ENCODE measurements at regions not wholly inside any gene's neighbourhood (a gene's known extent, or its start where the extent isn't known, plus 50 kb on each side); places are given as distances from the start of the nearest gene placed in this dataset.

DNA sequence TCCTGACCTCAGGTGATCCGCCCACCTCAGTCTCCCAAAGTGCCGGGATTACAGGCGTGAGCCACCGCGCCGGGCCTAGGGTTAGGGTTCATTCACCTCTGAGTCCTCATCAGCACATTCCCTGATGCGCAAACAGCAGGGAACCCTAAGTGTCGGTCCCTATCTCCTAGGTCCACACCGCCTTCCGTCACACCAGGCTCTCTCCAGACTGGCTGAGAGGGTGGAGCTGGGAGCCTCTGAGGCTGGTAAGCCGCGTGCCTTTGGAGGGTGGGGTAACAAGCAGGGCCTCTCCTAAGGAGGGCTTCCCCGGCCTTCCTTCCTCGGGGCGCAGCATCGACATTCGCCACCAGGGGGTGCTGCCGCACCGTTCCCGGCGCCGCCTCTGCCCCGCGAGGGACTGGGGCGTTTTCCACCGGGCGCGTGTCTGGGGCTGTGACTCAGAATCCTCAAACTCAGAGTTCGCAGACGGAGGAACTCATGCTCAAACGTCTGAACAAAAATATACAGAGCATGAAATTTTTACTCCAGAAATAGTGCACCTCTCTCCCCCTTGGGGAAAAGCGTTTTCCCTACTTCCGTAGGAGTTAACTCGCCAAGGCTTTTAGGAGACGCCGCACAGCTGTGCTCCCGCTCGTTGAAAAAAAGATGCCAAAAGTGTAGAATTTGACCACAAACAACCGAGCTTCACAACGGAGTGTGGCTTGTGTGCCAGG, 63.9 kb upstream of the ASAP2 start (continued):
- TF ChIP-seq, protein P1, sequence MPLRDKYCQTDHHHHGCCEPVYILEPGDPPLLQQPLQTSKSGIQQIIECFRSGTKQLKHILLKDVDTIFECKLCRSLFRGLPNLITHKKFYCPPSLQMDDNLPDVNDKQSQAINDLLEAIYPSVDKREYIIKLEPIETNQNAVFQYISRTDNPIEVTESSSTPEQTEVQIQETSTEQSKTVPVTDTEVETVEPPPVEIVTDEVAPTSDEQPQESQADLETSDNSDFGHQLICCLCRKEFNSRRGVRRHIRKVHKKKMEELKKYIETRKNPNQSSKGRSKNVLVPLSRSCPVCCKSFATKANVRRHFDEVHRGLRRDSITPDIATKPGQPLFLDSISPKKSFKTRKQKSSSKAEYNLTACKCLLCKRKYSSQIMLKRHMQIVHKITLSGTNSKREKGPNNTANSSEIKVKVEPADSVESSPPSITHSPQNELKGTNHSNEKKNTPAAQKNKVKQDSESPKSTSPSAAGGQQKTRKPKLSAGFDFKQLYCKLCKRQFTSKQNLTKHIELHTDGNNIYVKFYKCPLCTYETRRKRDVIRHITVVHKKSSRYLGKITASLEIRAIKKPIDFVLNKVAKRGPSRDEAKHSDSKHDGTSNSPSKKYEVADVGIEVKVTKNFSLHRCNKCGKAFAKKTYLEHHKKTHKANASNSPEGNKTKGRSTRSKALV (CRISPR knock-in tag; IDR thresholded peaks at IDR 0.05): peak; percentile 79
- no peak for TF ChIP-seq TAF1 (CRISPR knock-in tag; IDR thresholded peaks at IDR 0.05)
- TF ChIP-seq NFE2L1 (CRISPR knock-in tag; IDR thresholded peaks at IDR 0.05; ENCODE audit: borderline replicate concordance): no peak
- no peak for TF ChIP-seq JARID2 (CRISPR knock-in tag; IDR thresholded peaks at IDR 0.05; ENCODE audit: insufficient replicate concordance)
- TF ChIP-seq, protein P2, sequence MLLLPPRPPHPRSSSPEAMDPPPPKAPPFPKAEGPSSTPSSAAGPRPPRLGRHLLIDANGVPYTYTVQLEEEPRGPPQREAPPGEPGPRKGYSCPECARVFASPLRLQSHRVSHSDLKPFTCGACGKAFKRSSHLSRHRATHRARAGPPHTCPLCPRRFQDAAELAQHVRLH (CRISPR knock-in tag; IDR thresholded peaks at IDR 0.05; ENCODE audit: borderline replicate concordance, low read depth): peak; percentile 84; the same call in 1 of the 2 replicates
- TF ChIP-seq NR2F1 (CRISPR knock-in tag; IDR thresholded peaks at IDR 0.05): peak; percentile 7 to 49; a peak in 2 of 4 replicates
- TF ChIP-seq SAP130 (CRISPR knock-in tag; IDR thresholded peaks at IDR 0.05; ENCODE audit: low read depth): peak; percentile 67
- TF ChIP-seq, protein P3, sequence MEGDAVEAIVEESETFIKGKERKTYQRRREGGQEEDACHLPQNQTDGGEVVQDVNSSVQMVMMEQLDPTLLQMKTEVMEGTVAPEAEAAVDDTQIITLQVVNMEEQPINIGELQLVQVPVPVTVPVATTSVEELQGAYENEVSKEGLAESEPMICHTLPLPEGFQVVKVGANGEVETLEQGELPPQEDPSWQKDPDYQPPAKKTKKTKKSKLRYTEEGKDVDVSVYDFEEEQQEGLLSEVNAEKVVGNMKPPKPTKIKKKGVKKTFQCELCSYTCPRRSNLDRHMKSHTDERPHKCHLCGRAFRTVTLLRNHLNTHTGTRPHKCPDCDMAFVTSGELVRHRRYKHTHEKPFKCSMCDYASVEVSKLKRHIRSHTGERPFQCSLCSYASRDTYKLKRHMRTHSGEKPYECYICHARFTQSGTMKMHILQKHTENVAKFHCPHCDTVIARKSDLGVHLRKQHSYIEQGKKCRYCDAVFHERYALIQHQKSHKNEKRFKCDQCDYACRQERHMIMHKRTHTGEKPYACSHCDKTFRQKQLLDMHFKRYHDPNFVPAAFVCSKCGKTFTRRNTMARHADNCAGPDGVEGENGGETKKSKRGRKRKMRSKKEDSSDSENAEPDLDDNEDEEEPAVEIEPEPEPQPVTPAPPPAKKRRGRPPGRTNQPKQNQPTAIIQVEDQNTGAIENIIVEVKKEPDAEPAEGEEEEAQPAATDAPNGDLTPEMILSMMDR (CRISPR knock-in tag; IDR thresholded peaks at IDR 0.05): peak; percentile 100
- TF ChIP-seq ELF3 (CRISPR knock-in tag; IDR thresholded peaks at IDR 0.05): peak; percentile 69
- TF ChIP-seq, protein P4, sequence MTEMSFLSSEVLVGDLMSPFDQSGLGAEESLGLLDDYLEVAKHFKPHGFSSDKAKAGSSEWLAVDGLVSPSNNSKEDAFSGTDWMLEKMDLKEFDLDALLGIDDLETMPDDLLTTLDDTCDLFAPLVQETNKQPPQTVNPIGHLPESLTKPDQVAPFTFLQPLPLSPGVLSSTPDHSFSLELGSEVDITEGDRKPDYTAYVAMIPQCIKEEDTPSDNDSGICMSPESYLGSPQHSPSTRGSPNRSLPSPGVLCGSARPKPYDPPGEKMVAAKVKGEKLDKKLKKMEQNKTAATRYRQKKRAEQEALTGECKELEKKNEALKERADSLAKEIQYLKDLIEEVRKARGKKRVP (CRISPR knock-in tag; IDR thresholded peaks at IDR 0.05): 0 out of 4 replicates have a peak, but pooled peaks of 1 of the 2 experiments have one; percentile 9
- TF ChIP-seq JDP2 (CRISPR knock-in tag; IDR thresholded peaks at IDR 0.05; ENCODE audit: borderline replicate concordance): no peak
- TF ChIP-seq ZSCAN9 (CRISPR knock-in tag; IDR thresholded peaks at IDR 0.05; ENCODE audit: borderline replicate concordance): peak; percentile 74; the same call in 1 of the 2 replicates
- TF ChIP-seq RBFOX2 (IDR thresholded peaks at IDR 0.05; ENCODE audit: low read depth, low read length): no peak
- TF ChIP-seq, protein P5, sequence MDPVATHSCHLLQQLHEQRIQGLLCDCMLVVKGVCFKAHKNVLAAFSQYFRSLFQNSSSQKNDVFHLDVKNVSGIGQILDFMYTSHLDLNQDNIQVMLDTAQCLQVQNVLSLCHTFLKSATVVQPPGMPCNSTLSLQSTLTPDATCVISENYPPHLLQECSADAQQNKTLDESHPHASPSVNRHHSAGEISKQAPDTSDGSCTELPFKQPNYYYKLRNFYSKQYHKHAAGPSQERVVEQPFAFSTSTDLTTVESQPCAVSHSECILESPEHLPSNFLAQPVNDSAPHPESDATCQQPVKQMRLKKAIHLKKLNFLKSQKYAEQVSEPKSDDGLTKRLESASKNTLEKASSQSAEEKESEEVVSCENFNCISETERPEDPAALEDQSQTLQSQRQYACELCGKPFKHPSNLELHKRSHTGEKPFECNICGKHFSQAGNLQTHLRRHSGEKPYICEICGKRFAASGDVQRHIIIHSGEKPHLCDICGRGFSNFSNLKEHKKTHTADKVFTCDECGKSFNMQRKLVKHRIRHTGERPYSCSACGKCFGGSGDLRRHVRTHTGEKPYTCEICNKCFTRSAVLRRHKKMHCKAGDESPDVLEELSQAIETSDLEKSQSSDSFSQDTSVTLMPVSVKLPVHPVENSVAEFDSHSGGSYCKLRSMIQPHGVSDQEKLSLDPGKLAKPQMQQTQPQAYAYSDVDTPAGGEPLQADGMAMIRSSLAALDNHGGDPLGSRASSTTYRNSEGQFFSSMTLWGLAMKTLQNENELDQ (CRISPR knock-in tag; IDR thresholded peaks at IDR 0.05; ENCODE audit: borderline replicate concordance): peak; percentile 82; the same call in 1 of the 2 replicates
- TF ChIP-seq ZFP62 (CRISPR knock-in tag; IDR thresholded peaks at IDR 0.05): no peak; the same call in 1 of the 2 replicates
- TF ChIP-seq MYC (CRISPR knock-in tag; IDR thresholded peaks at IDR 0.05; ENCODE audit: borderline replicate concordance): peak; percentile 83; the same call in 1 of the 2 replicates
- TF ChIP-seq, protein P6, sequence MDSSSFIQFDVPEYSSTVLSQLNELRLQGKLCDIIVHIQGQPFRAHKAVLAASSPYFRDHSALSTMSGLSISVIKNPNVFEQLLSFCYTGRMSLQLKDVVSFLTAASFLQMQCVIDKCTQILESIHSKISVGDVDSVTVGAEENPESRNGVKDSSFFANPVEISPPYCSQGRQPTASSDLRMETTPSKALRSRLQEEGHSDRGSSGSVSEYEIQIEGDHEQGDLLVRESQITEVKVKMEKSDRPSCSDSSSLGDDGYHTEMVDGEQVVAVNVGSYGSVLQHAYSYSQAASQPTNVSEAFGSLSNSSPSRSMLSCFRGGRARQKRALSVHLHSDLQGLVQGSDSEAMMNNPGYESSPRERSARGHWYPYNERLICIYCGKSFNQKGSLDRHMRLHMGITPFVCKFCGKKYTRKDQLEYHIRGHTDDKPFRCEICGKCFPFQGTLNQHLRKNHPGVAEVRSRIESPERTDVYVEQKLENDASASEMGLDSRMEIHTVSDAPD (CRISPR knock-in tag; IDR thresholded peaks at IDR 0.05): 0 out of 2 replicates have a peak, but pooled peaks have one; percentile 55
- 0 out of 2 replicates have a peak, but pooled peaks have one; percentile 65 for TF ChIP-seq MXD4 (CRISPR knock-in tag; IDR thresholded peaks at IDR 0.05)
- 0 out of 2 replicates have a peak, but pooled peaks have one; percentile 42 for TF ChIP-seq ZNF335 (CRISPR knock-in tag; IDR thresholded peaks at IDR 0.05)

All from HepG2 (cell line).